OCI-LY3 (cell line): ENCODE measurements at regions not wholly inside any gene's neighbourhood (a gene's known extent, or its start where the extent isn't known, plus 50 kb on each side); places are given as distances from the start of the nearest gene placed in this dataset.
"Not testable (repeated sequence)": the region's sequence is repeated elsewhere in the genome, so short reads cannot be mapped to it uniquely, and the experiment has no call there.

ENCODE experiments used
- H2AFZ ChIP-seq: fragments of 200-600, 300-600 bp; shearing (Covaris generic); 2 replicates; pipeline ENCODE4 v1.6.0; 2014; ENCODE audit warnings: antibody characterized with exemption, low read depth, low read length
- H3K27ac ChIP-seq: fragments of 200-600, 300-600 bp; sonication (generic); 2 replicates; pipeline ENCODE4 v1.5.1; 2014; ENCODE audit warnings: mild to moderate bottlenecking, low read length, moderate library complexity, mixed read lengths
- H3K27me3 ChIP-seq: fragments of 200-600, 300-600 bp; sonication (generic); 2 replicates; pipeline ENCODE4 v1.6.1; 2014; ENCODE audit warnings: low read depth, low read length, mixed read lengths
- H3K36me3 ChIP-seq: fragments of 200-600, 300-600 bp; sonication (generic); replicated peaks from 2 replicates; pipeline ENCODE3; 2014; ENCODE audit warnings: low read depth, low read length, mixed read lengths
- H3K4me1 ChIP-seq: fragments of 300-600, 200-600 bp; sonication (generic); 2 replicates; pipeline ENCODE4 v1.6.1; 2014; ENCODE audit warnings: low read length, mixed read lengths
- H3K4me2 ChIP-seq: fragments of 200-600, 300-600 bp; sonication (generic); 2 replicates; pipeline ENCODE4 v1.6.1; 2014; ENCODE audit warnings: low read length, mixed read lengths
- H3K4me3 ChIP-seq: fragments of 300-600, 200-600 bp; sonication (generic); 2 replicates; pipeline ENCODE4 v1.5.1; 2014; ENCODE audit warnings: antibody characterized with exemption, mild to moderate bottlenecking, low read length, moderate library complexity
- H3K79me2 ChIP-seq: fragments of 300-600, 200-600 bp; shearing (Covaris generic); 2 replicates; pipeline ENCODE4 v1.6.1; 2014; ENCODE audit warnings: mild to moderate bottlenecking, low read length, mixed read lengths
- H3K9ac ChIP-seq: fragments of 300-600, 200-600 bp; shearing (Covaris generic); 2 replicates; pipeline ENCODE4 v1.6.0; 2014; ENCODE audit warnings: mild to moderate bottlenecking, low read length, moderate library complexity
- H3K9me3 ChIP-seq: fragments of 200-600, 300-600 bp; shearing (Covaris generic); 2 replicates; pipeline ENCODE4 v1.6.1; 2014; ENCODE audit warnings: low read length, mixed read lengths; ENCODE audit not compliant: insufficient read depth
- H4K20me1 ChIP-seq: fragments of 200-600, 300-600 bp; sonication (generic); 2 replicates; pipeline ENCODE4 v1.6.1; 2016; ENCODE audit warnings: low read length, mixed read lengths; ENCODE audit not compliant: insufficient read depth
- CTCF ChIP-seq: fragments of 200-600, 300-600 bp; sonication (generic); IDR thresholded peaks from 2 replicates; pipeline ENCODE4 v1.5.1; 2014; ENCODE audit warnings: antibody characterized with exemption, low read length, low read depth
- EZH2phosphoT487 ChIP-seq: fragments of 200-600 bp; shearing (Covaris generic); IDR thresholded peaks from 2 replicates; pipeline ENCODE4 v1.6.1; 2018; ENCODE audit warnings: antibody characterized with exemption, mixed run types, low read depth

GRCh38 chr5:68053202-68053601 lies 162.4 kb upstream of the PIK3R1 start:
- no peaks in the 10 kb centered on the region for H3K4me1 ChIP-seq
- H4K20me1 ChIP-seq, result no peaks in the 10 kb centered on the region
- H3K9ac ChIP-seq, result no peak overlapping the region
- no peak overlapping the region for H3K4me2 ChIP-seq
- H3K4me3 ChIP-seq, result no peak overlapping the region
- no peaks in the 10 kb centered on the region for H3K79me2 ChIP-seq
- TF ChIP-seq CTCF, result no peak
- TF ChIP-seq EZH2phosphoT487, result no peak
- no peaks in the 10 kb centered on the region for H3K36me3 ChIP-seq
- H3K9me3 ChIP-seq, result no peaks in the 10 kb centered on the region
- no peak overlapping the region for H2AFZ ChIP-seq
- H3K27me3 ChIP-seq, result no peaks in the 10 kb centered on the region
- no peak overlapping the region for H3K27ac ChIP-seq

GRCh38 chr5:68049053-68049713 lies 166.4 kb upstream of the PIK3R1 start:
- no peaks in the 10 kb centered on the region for H3K27me3 ChIP-seq
- no peaks in the 10 kb centered on the region for H3K9me3 ChIP-seq
- H3K4me3 ChIP-seq, result no peak overlapping the region
- H2AFZ ChIP-seq, result no peak overlapping the region
- no peaks in the 10 kb centered on the region for H3K79me2 ChIP-seq
- no peak overlapping the region for H3K4me2 ChIP-seq
- H3K36me3 ChIP-seq, result no peaks in the 10 kb centered on the region
- H4K20me1 ChIP-seq, result no peaks in the 10 kb centered on the region
- no peak for TF ChIP-seq EZH2phosphoT487
- no peak overlapping the region for H3K9ac ChIP-seq
- no peaks in the 10 kb centered on the region for H3K4me1 ChIP-seq
- no peak overlapping the region for H3K27ac ChIP-seq

- no peak overlapping the region for H3K4me2 ChIP-seq
- H4K20me1 ChIP-seq, result no peaks in the 10 kb centered on the region
- no peaks in the 10 kb centered on the region for H3K36me3 ChIP-seq
- no peaks in the 10 kb centered on the region for H3K9me3 ChIP-seq
- H2AFZ ChIP-seq, result no peak overlapping the region
- no peak overlapping the region for H3K4me3 ChIP-seq
- no peak for TF ChIP-seq CTCF
- TF ChIP-seq EZH2phosphoT487, result no peak
- no peaks in the 10 kb centered on the region for H3K79me2 ChIP-seq
- H3K4me1 ChIP-seq, result no peaks in the 10 kb centered on the region
- no peaks in the 10 kb centered on the region for H3K27me3 ChIP-seq
- H3K9ac ChIP-seq, result no peak overlapping the region
- H3K27ac ChIP-seq, result no peak overlapping the region
These were observed 167.0 kb upstream of the PIK3R1 start for GRCh38 chr5:68048516-68048915.

GRCh38 chr5:68048054-68048453 lies 167.5 kb upstream of the PIK3R1 start:
- not testable (repeated sequence) for H3K4me1 ChIP-seq, H4K20me1 ChIP-seq, H2AFZ ChIP-seq, H3K9me3 ChIP-seq, H3K9ac ChIP-seq, H3K27me3 ChIP-seq, H3K4me2 ChIP-seq, H3K27ac ChIP-seq, H3K4me3 ChIP-seq, H3K36me3 ChIP-seq, H3K79me2 ChIP-seq

GRCh38 chr5:68047035-68047434 lies 168.5 kb upstream of the PIK3R1 start:
- no peak overlapping the region for H3K27ac ChIP-seq
- TF ChIP-seq CTCF (no peak), EZH2phosphoT487 (no peak)

More at GRCh38 chr5:68047035-68047434, 168.5 kb upstream of the PIK3R1 start:
- H3K36me3 ChIP-seq, result no peaks in the 10 kb centered on the region
- no peak overlapping the region for H3K9ac ChIP-seq
- no peak overlapping the region for H2AFZ ChIP-seq
- no peak overlapping the region for H3K4me2 ChIP-seq
- H3K27me3 ChIP-seq, result no peaks in the 10 kb centered on the region
- H3K79me2 ChIP-seq, result no peaks in the 10 kb centered on the region
- no peak overlapping the region for H3K4me3 ChIP-seq
- no peaks in the 10 kb centered on the region for H3K9me3 ChIP-seq
- peaks cover 4% of the 10 kb centered on the region for H3K4me1 ChIP-seq
- no peaks in the 10 kb centered on the region for H4K20me1 ChIP-seq
